HEK293 (cell line): ENCODE measurements at regions not wholly inside any gene's neighbourhood (a gene's known extent, or its start where the extent isn't known, plus 50 kb on each side); places are given as distances from the start of the nearest gene placed in this dataset.

ENCODE experiments used
- CTCF ChIA-PET: fragments of 350-600 bp; formaldehyde crosslinking; extraction: SDS; loops from one replicate; lab custom pipeline; 2021; ENCODE audit warnings: antibody characterized with exemption; lab: Yijun Ruan, JAX
- POLR2A ChIA-PET: fragments of 300-600 bp; formaldehyde crosslinking; extraction: SDS; loops from one replicate; lab custom pipeline; 2020; ENCODE audit warnings: antibody characterized with exemption, inconsistent platforms; lab: Yijun Ruan, JAX
- H3K27ac ChIP-seq: fragments of 200-500 bp; sonication (Bioruptor generic); 2 replicates; pipeline ENCODE4 v1.5.1; 2014; ENCODE audit warnings: low read depth, low read length, control low read depth, inconsistent platforms; ENCODE audit errors: extremely low read depth
- H3K36me3 ChIP-seq, 2 experiments: fragments of 200-500 bp in 1 of 2; sonication (Bioruptor generic) in 1 of 2; 1 replicate in 1 of 2; 2 replicates in 1 of 2; pipeline ENCODE4 v1.5.1; 2014 to 2017; ENCODE audit warnings: inconsistent platforms in 2 of 2, low read length in 2 of 2; ENCODE audit not compliant: control insufficient read depth in 2 of 2, insufficient read depth in 1 of 2
- H3K4me1 ChIP-seq: fragments of 200-500 bp; sonication (Bioruptor generic); 2 replicates; pipeline ENCODE4 v1.5.1; 2014; ENCODE audit warnings: mild to moderate bottlenecking, low read length, inconsistent platforms; ENCODE audit not compliant: control insufficient read depth, insufficient read depth
- H3K4me3 ChIP-seq: 2 replicates; pipeline ENCODE4 v1.5.1; 2011; ENCODE audit warnings: low read depth, mild to moderate bottlenecking, control low read depth, low read length, moderate library complexity
- H3K9me3 ChIP-seq: fragments of 200-500 bp; sonication (Bioruptor generic); 2 replicates; pipeline ENCODE4 v1.5.1; 2014; ENCODE audit warnings: low read depth, low read length, inconsistent platforms; ENCODE audit not compliant: control insufficient read depth, insufficient read depth
- GFI1B ChIP-seq: fragments of 450-650 bp; formaldehyde crosslinking; IDR thresholded peaks from 2 replicates; pipeline ENCODE4 v1.5.1; 2016; ENCODE audit warnings: missing biosample characterization, missing genetic modification characterization
- KLF10 ChIP-seq: fragments of 450-650 bp; IDR thresholded peaks from 2 replicates; pipeline ENCODE4 v1.5.1; 2018; ENCODE audit warnings: missing biosample characterization, mild to moderate bottlenecking, missing genetic modification characterization
- MZF1 ChIP-seq: fragments of 450-650 bp; formaldehyde crosslinking; IDR thresholded peaks from 2 replicates; pipeline ENCODE4 v1.5.1; 2017; ENCODE audit warnings: missing biosample characterization, missing genetic modification characterization, borderline replicate concordance
- PRDM1 ChIP-seq: fragments of 450-650 bp; formaldehyde crosslinking; IDR thresholded peaks from 2 replicates; pipeline ENCODE4; 2016; ENCODE audit warnings: missing biosample characterization, missing genetic modification characterization
- SCRT2 ChIP-seq: fragments of 450-650 bp; formaldehyde crosslinking; IDR thresholded peaks from 2 replicates; pipeline ENCODE4 v1.5.1; 2016; ENCODE audit warnings: missing biosample characterization, missing genetic modification characterization
- ZEB2 ChIP-seq: fragments of 450-650 bp; formaldehyde crosslinking; IDR thresholded peaks from 2 replicates; pipeline ENCODE4 v1.5.1; 2016; ENCODE audit warnings: missing biosample characterization, missing genetic modification characterization
- ZFP41 ChIP-seq: fragments of 450-650 bp; formaldehyde crosslinking; IDR thresholded peaks from 2 replicates; pipeline ENCODE4 v1.5.1; 2016; ENCODE audit warnings: missing biosample characterization, missing genetic modification characterization, borderline replicate concordance
- ZNF112 ChIP-seq: fragments of 450-650 bp; formaldehyde crosslinking; IDR thresholded peaks from 2 replicates; pipeline ENCODE4 v1.5.0; 2017; ENCODE audit warnings: missing biosample characterization, missing genetic modification characterization
- ZNF157 ChIP-seq: fragments of 450-650 bp; formaldehyde crosslinking; IDR thresholded peaks from 2 replicates; pipeline ENCODE4 v1.5.1; 2016; ENCODE audit warnings: missing biosample characterization, missing genetic modification characterization
- ZNF274 ChIP-seq, 2 experiments: fragments of 200-500 bp in 1 of 2; fragments of 450-650 bp in 1 of 2; sonication (Bioruptor generic) in 1 of 2; formaldehyde crosslinking in 1 of 2; IDR thresholded peaks; 2 replicates each; pipeline versions ENCODE4 v1.5.1 to v1.6.1; 2014 to 2016; ENCODE audit warnings: borderline replicate concordance in 1 of 2, inconsistent platforms in 1 of 2, low read length in 1 of 2, missing biosample characterization in 1 of 2, missing genetic modification characterization in 1 of 2
- ZNF302 ChIP-seq: fragments of 450-650 bp; formaldehyde crosslinking; IDR thresholded peaks from 2 replicates; pipeline ENCODE4 v1.5.1; 2016; ENCODE audit warnings: missing biosample characterization, missing genetic modification characterization, low read depth
- ZNF341 ChIP-seq: fragments of 450-650 bp; formaldehyde crosslinking; IDR thresholded peaks from 2 replicates; pipeline ENCODE4; 2016; ENCODE audit warnings: low read depth, missing biosample characterization, missing genetic modification characterization
- ZNF354C ChIP-seq: fragments of 450-650 bp; formaldehyde crosslinking; IDR thresholded peaks from 2 replicates; pipeline ENCODE4 v1.5.1; 2016; ENCODE audit warnings: missing biosample characterization, missing genetic modification characterization, low read depth, borderline replicate concordance
- ZNF423 ChIP-seq: fragments of 450-650 bp; formaldehyde crosslinking; IDR thresholded peaks from 2 replicates; pipeline ENCODE4 v1.5.1; 2016; ENCODE audit warnings: missing biosample characterization, missing genetic modification characterization
- ZNF426 ChIP-seq: fragments of 450-650 bp; formaldehyde crosslinking; IDR thresholded peaks from 2 replicates; pipeline ENCODE4 v1.5.1; 2017; ENCODE audit warnings: missing biosample characterization, missing genetic modification characterization, mild to moderate bottlenecking, inconsistent platforms, moderate library complexity
- ZNF544 ChIP-seq: fragments of 450-650 bp; formaldehyde crosslinking; IDR thresholded peaks from 2 replicates; pipeline ENCODE4 v1.5.0; 2017; ENCODE audit warnings: missing biosample characterization, missing genetic modification characterization
- ZNF571 ChIP-seq: fragments of 450-650 bp; formaldehyde crosslinking; IDR thresholded peaks from 2 replicates; pipeline ENCODE4 v1.5.0; 2017; ENCODE audit warnings: missing biosample characterization, missing genetic modification characterization
- ZNF600 ChIP-seq: fragments of 450-650 bp; formaldehyde crosslinking; IDR thresholded peaks from 2 replicates; pipeline ENCODE4 v1.5.1; 2016; ENCODE audit warnings: missing biosample characterization, missing genetic modification characterization
- ZNF610 ChIP-seq: fragments of 450-650 bp; formaldehyde crosslinking; IDR thresholded peaks from 2 replicates; pipeline ENCODE4 v1.5.1; 2016; ENCODE audit warnings: missing biosample characterization, missing genetic modification characterization, borderline replicate concordance
- ZNF707 ChIP-seq: fragments of 450-650 bp; formaldehyde crosslinking; IDR thresholded peaks from 2 replicates; pipeline ENCODE4 v1.5.1; 2016; ENCODE audit warnings: missing biosample characterization, missing genetic modification characterization
- ZNF791 ChIP-seq: fragments of 450-650 bp; formaldehyde crosslinking; IDR thresholded peaks from 2 replicates; pipeline ENCODE4 v1.5.1; 2016; ENCODE audit warnings: missing biosample characterization, missing genetic modification characterization
- ZNF792 ChIP-seq: fragments of 450-650 bp; formaldehyde crosslinking; IDR thresholded peaks from 2 replicates; pipeline ENCODE4 v1.5.1; 2016; ENCODE audit warnings: missing biosample characterization, missing genetic modification characterization
- ZNF843 ChIP-seq: fragments of 450-650 bp; formaldehyde crosslinking; IDR thresholded peaks from 2 replicates; pipeline ENCODE4 v1.5.1; 2016; ENCODE audit warnings: missing biosample characterization, missing genetic modification characterization
- ZSCAN16 ChIP-seq: fragments of 450-650 bp; formaldehyde crosslinking; IDR thresholded peaks from 2 replicates; pipeline ENCODE4 v1.5.1; 2016; ENCODE audit warnings: missing biosample characterization, missing genetic modification characterization
- TF ChIP-seq, protein P1 (sequence below): fragments of 450-650 bp; formaldehyde crosslinking; IDR thresholded peaks from 2 replicates; pipeline ENCODE4 v1.5.1; 2016; ENCODE audit warnings: missing biosample characterization, missing genetic modification characterization
- TF ChIP-seq, protein P2 (sequence below): IDR thresholded peaks from 2 replicates; pipeline ENCODE4 v1.6.1; 2011; ENCODE audit warnings: mild to moderate bottlenecking, low read depth, low read length, borderline replicate concordance
- TF ChIP-seq, protein P3 (sequence below): fragments of 450-650 bp; formaldehyde crosslinking; IDR thresholded peaks from 2 replicates; pipeline ENCODE4 v1.5.1; 2017; ENCODE audit warnings: missing biosample characterization, missing genetic modification characterization

DNA sequence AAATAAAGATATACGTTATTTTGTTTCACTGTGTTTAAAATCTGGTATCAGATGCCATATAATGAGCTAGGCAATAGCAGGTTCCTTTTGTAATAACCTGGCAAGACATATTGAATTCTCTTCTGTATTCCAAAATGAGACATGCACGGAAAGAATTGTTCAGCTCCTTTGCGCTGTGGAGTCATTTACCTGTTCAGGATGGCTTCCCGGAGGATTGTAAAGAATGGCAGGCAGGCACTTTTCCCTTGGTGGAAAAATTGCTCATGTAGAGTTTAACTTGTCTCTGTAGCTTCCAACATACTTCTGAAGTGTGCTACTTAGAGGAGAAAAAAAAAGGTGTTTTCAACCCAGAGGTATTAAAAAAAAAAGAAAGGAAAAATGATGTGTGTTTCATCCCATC, 805.2 kb downstream of the GALC start:
- H3K4me1 ChIP-seq = no peaks in the 10 kb centered on the region
- no peak overlapping the region for H3K4me3 ChIP-seq
- no peaks in the 10 kb centered on the region for H3K9me3 ChIP-seq
- POLR2A ChIA-PET = no interaction called here
- no peak overlapping the region for H3K27ac ChIP-seq
- TF ChIP-seq ZNF571 (no peak), ZNF274 (IDR thresholded peaks at IDR 0.05; ENCODE audit: low read length) (no peak), ZNF274 (tag by site-specific recombination; IDR thresholded peaks at IDR 0.05; ENCODE audit: borderline replicate concordance) (no peak), MZF1 (tag by site-specific recombination) (no peak), ZNF791 (tag by site-specific recombination) (no peak), ZNF610 (tag by site-specific recombination) (no peak), ZNF112 (tag by site-specific recombination) (no peak), KLF10 (no peak)
- TF ChIP-seq, protein P1, sequence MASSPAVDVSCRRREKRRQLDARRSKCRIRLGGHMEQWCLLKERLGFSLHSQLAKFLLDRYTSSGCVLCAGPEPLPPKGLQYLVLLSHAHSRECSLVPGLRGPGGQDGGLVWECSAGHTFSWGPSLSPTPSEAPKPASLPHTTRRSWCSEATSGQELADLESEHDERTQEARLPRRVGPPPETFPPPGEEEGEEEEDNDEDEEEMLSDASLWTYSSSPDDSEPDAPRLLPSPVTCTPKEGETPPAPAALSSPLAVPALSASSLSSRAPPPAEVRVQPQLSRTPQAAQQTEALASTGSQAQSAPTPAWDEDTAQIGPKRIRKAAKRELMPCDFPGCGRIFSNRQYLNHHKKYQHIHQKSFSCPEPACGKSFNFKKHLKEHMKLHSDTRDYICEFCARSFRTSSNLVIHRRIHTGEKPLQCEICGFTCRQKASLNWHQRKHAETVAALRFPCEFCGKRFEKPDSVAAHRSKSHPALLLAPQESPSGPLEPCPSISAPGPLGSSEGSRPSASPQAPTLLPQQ = no peak
- TF ChIP-seq, protein P2, sequence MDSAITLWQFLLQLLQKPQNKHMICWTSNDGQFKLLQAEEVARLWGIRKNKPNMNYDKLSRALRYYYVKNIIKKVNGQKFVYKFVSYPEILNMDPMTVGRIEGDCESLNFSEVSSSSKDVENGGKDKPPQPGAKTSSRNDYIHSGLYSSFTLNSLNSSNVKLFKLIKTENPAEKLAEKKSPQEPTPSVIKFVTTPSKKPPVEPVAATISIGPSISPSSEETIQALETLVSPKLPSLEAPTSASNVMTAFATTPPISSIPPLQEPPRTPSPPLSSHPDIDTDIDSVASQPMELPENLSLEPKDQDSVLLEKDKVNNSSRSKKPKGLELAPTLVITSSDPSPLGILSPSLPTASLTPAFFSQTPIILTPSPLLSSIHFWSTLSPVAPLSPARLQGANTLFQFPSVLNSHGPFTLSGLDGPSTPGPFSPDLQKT = no peak
- CTCF ChIA-PET = no interaction called here
- no peaks in the 10 kb centered on the region for H3K36me3 ChIP-seq

DNA sequence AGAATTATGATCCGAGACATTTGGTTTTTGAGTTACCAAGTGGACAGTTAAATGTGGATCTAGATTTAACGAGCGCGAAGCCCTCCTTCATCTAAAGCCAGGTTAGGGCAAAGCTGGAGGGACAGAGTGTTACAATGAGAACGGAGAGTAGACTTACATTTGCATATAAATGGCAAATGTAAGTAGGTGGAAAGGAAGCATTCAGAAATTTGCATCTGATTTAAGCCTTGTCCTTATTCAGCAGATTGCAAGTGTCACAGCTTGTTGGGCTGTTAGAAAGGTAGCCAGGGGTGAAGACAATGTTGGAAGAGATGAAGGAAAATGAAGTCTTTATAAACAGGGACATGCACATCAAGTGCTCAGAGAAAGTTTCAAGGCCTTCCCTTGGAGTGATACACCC, 806.2 kb downstream of the GALC start:
- TF ChIP-seq ZNF843 (tag by site-specific recombination) = no peak
- TF ChIP-seq ZNF610 (tag by site-specific recombination) = no peak
- TF ChIP-seq GFI1B (tag by site-specific recombination) = no peak
- TF ChIP-seq ZNF302 (tag by site-specific recombination) = no peak
- no peak for TF ChIP-seq ZSCAN16 (tag by site-specific recombination)
- no peak for TF ChIP-seq ZNF157 (tag by site-specific recombination)
- TF ChIP-seq ZNF600 (tag by site-specific recombination) = no peak
- no peak for TF ChIP-seq ZNF792 (tag by site-specific recombination)
- no peak for TF ChIP-seq ZNF423 (tag by site-specific recombination)
- no peak for TF ChIP-seq ZNF707 (tag by site-specific recombination)
- no peak for TF ChIP-seq ZFP41
- no peak for TF ChIP-seq SCRT2 (tag by site-specific recombination)
- TF ChIP-seq ZNF354C (tag by site-specific recombination) = no peak
- no peak for TF ChIP-seq ZNF341 (tag by site-specific recombination)
- no peak for TF ChIP-seq ZEB2 (tag by site-specific recombination)
- no peak for TF ChIP-seq ZNF426
- no peak for TF ChIP-seq ZNF544
- TF ChIP-seq PRDM1 = no peak
- TF ChIP-seq, protein P3, sequence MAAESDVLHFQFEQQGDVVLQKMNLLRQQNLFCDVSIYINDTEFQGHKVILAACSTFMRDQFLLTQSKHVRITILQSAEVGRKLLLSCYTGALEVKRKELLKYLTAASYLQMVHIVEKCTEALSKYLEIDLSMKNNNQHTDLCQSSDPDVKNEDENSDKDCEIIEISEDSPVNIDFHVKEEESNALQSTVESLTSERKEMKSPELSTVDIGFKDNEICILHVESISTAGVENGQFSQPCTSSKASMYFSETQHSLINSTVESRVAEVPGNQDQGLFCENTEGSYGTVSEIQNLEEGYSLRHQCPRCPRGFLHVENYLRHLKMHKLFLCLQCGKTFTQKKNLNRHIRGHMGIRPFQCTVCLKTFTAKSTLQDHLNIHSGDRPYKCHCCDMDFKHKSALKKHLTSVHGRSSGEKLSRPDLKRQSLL (tag by site-specific recombination) = no peak
- TF ChIP-seq, all 188 proteins: peak for 0

More for the DNA sequence above, 806.2 kb downstream of the GALC start:
- CTCF ChIA-PET = no interaction called here
- Histone ChIP-seq H3K4me1 (no peaks in the 10 kb centered on the region), H3K27ac (no peak overlapping the region), H3K36me3 (no peaks in the 10 kb centered on the region), H3K4me3 (no peak overlapping the region), H3K9me3 (no peaks in the 10 kb centered on the region)
- POLR2A ChIA-PET = no interaction called here
